H9 (cell line): ENCODE measurements at regions not wholly inside any gene's neighbourhood (a gene's known extent, or its start where the extent isn't known, plus 50 kb on each side); places are given as distances from the start of the nearest gene placed in this dataset.

Source experiments
- DNase-seq: peaks from one replicate; pipeline ENCODE4 v3.0.0-alpha.2; 2017
- H2AFZ ChIP-seq: one replicate; pipeline ENCODE4 v1.6.1; 2013; ENCODE audit warnings: mild to moderate bottlenecking, low read length, control low read depth, moderate library complexity
- H2AK5ac ChIP-seq: 2 replicates; pipeline ENCODE4 v1.6.1; 2013; ENCODE audit warnings: low read length, control low read depth, mixed read lengths; ENCODE audit not compliant: insufficient read length
- H2BK120ac ChIP-seq: one replicate; pipeline ENCODE4 v1.6.1; 2013; ENCODE audit warnings: low read depth, mild to moderate bottlenecking, low read length, control low read depth, inconsistent platforms; ENCODE audit not compliant: poor library complexity, severe bottlenecking
- H2BK12ac ChIP-seq: 2 replicates; pipeline ENCODE4 v1.6.1; 2013; ENCODE audit warnings: low read length, control low read depth, mixed read lengths, low read depth; ENCODE audit not compliant: insufficient read length
- H2BK15ac ChIP-seq: 2 replicates; pipeline ENCODE4 v1.6.1; 2013; ENCODE audit warnings: low read depth, low read length, control low read depth
- H2BK20ac ChIP-seq: one replicate; pipeline ENCODE4 v1.6.1; 2013; ENCODE audit warnings: low read depth, mild to moderate bottlenecking, low read length, control low read depth, inconsistent platforms; ENCODE audit not compliant: poor library complexity, severe bottlenecking
- H2BK5ac ChIP-seq: 2 replicates; pipeline ENCODE4 v1.6.1; 2013; ENCODE audit warnings: low read length, control low read depth, mixed read lengths; ENCODE audit not compliant: insufficient read length
- H3K14ac ChIP-seq: 2 replicates; pipeline ENCODE4 v1.6.1; 2013; ENCODE audit warnings: low read length, control low read depth; ENCODE audit not compliant: insufficient read depth
- H3K18ac ChIP-seq: 2 replicates; pipeline ENCODE4 v1.6.1; 2013; ENCODE audit warnings: low read depth, mild to moderate bottlenecking, mixed read lengths, low read length, control low read depth; ENCODE audit not compliant: insufficient read length
- H3K23ac ChIP-seq: 2 replicates; pipeline ENCODE4 v1.6.1; 2013; ENCODE audit warnings: low read length, control low read depth, mixed read lengths, low read depth; ENCODE audit not compliant: insufficient read length
- H3K23me2 ChIP-seq: 2 replicates; pipeline ENCODE4 v1.6.1; 2013; ENCODE audit warnings: low read depth, mild to moderate bottlenecking, mixed read lengths, low read length, control low read depth; ENCODE audit not compliant: insufficient read length, poor library complexity, severe bottlenecking
- H3K27ac ChIP-seq: 2 replicates; pipeline ENCODE4 v1.5.1; 2013; ENCODE audit warnings: low read length, control low read depth, mixed read lengths, low read depth; ENCODE audit not compliant: insufficient read length
- H3K27me3 ChIP-seq: 2 replicates; pipeline ENCODE4 v1.6.1; 2013; ENCODE audit warnings: low read length, control low read depth, inconsistent platforms; ENCODE audit not compliant: insufficient read depth
- H3K4ac ChIP-seq: 2 replicates; pipeline ENCODE4 v1.6.1; 2013; ENCODE audit warnings: low read depth, mild to moderate bottlenecking, control low read depth, inconsistent platforms, low read length, moderate library complexity
- H3K4me1 ChIP-seq: 2 replicates; pipeline ENCODE4 v1.6.1; 2013; ENCODE audit warnings: low read length, control low read depth, inconsistent platforms; ENCODE audit not compliant: insufficient read depth
- H3K4me2 ChIP-seq: 2 replicates; pipeline ENCODE4 v1.6.1; 2013; ENCODE audit warnings: low read length, control low read depth, mixed read lengths; ENCODE audit not compliant: insufficient read length, insufficient read depth
- H3K56ac ChIP-seq: 2 replicates; pipeline ENCODE4 v1.6.1; 2013; ENCODE audit warnings: low read depth, mild to moderate bottlenecking, mixed read lengths, low read length, control low read depth; ENCODE audit not compliant: insufficient read length
- H3K79me1 ChIP-seq: 2 replicates; pipeline ENCODE4 v1.6.1; 2013; ENCODE audit warnings: low read depth, mild to moderate bottlenecking, moderate library complexity, low read length, control low read depth, inconsistent platforms; ENCODE audit not compliant: insufficient read depth, poor library complexity, severe bottlenecking
- H3K79me2 ChIP-seq: 2 replicates; pipeline ENCODE4 v1.6.1; 2013; ENCODE audit warnings: low read length, control low read depth, inconsistent platforms; ENCODE audit not compliant: insufficient read depth
- H3K9ac ChIP-seq: 2 replicates; pipeline ENCODE4 v1.6.1; 2013; ENCODE audit warnings: low read length, control low read depth, mixed read lengths; ENCODE audit not compliant: insufficient read length; ENCODE audit errors: extremely low read depth
- H3K9me3 ChIP-seq: one replicate; pipeline ENCODE4 v1.6.1; 2013; ENCODE audit warnings: low read depth, low read length, inconsistent platforms; ENCODE audit not compliant: control insufficient read depth
- H3T11ph ChIP-seq: one replicate; pipeline ENCODE4 v1.6.1; 2013; ENCODE audit warnings: mild to moderate bottlenecking, low read length, control low read depth, inconsistent platforms
- H4K20me1 ChIP-seq: one replicate; pipeline ENCODE4 v1.6.1; 2013; ENCODE audit not compliant: control insufficient read depth, insufficient read length, insufficient read depth
- H4K5ac ChIP-seq: 2 replicates; pipeline ENCODE4 v1.6.1; 2013; ENCODE audit warnings: low read depth, mild to moderate bottlenecking, mixed read lengths, low read length, control low read depth; ENCODE audit not compliant: insufficient read length
- H4K8ac ChIP-seq: replicated peaks from 2 replicates; pipeline ENCODE4 v1.6.1; 2013; ENCODE audit warnings: low read length, control low read depth, mixed read lengths, low read depth; ENCODE audit not compliant: insufficient read length
- H4K91ac ChIP-seq: 2 replicates; pipeline ENCODE4 v1.6.1; 2013; ENCODE audit warnings: low read depth, mild to moderate bottlenecking, moderate library complexity, mixed read lengths, low read length, control low read depth; ENCODE audit not compliant: insufficient read length
- H3K27ac Mint-ChIP-seq, 3 experiments: 2 replicates in 2 of 3; 3 replicates in 1 of 3; pipeline ENCODE4 v1.8.0; 2020 to 2021; ENCODE audit warnings: mixed read lengths in 3 of 3, mild to moderate bottlenecking in 1 of 3, moderate library complexity in 1 of 3
- H3K27me3 Mint-ChIP-seq: 2 replicates; pipeline ENCODE4 v1.8.0; 2021; ENCODE audit warnings: low read depth, mild to moderate bottlenecking, moderate library complexity, mixed read lengths
- H3K36me3 Mint-ChIP-seq, 3 experiments: 2 replicates in 2 of 3; 3 replicates in 1 of 3; pipeline ENCODE4 v1.8.0; 2020 to 2021; ENCODE audit warnings: low read depth in 3 of 3, mixed read lengths in 3 of 3; ENCODE audit not compliant: insufficient read depth in 1 of 3
- H3K4me1 Mint-ChIP-seq, 2 experiments: 2 replicates each; pipeline ENCODE4 v1.8.0; 2020; ENCODE audit warnings: mixed read lengths in 2 of 2
- H3K4me3 Mint-ChIP-seq, 2 experiments: 2 replicates in 1 of 2; 3 replicates in 1 of 2; pipeline ENCODE4 v1.8.0; 2020 to 2021; ENCODE audit warnings: mild to moderate bottlenecking in 2 of 2, mixed read lengths in 2 of 2, moderate library complexity in 1 of 2
- H3K9me3 Mint-ChIP-seq, 2 experiments: 2 replicates in 1 of 2; 3 replicates in 1 of 2; pipeline ENCODE4 v1.8.0; 2020; ENCODE audit warnings: mild to moderate bottlenecking in 2 of 2, mixed read lengths in 2 of 2, moderate library complexity in 1 of 2
- WGBS: extraction: QIAGEN DNeasy Blood & Tissue Kit; methylation state at CpG from one replicate; pipeline ENCODE4 v1.1.7; 2013; ENCODE audit warnings: missing lambda C conversion rate, low lambda C conversion rate, mixed read lengths; ENCODE audit not compliant: insufficient read length; ENCODE audit errors: extremely low coverage; 5-methylcytosine and 5-hydroxymethylcytosine counted together
- TF ChIP-seq, protein P1 (sequence below): fragments of 200-600 bp; sonication (generic); conservative IDR thresholded peaks from 3 replicates; pipeline ENCODE4 v1.8.0; 2021; ENCODE audit warnings: antibody characterized with exemption, mild to moderate bottlenecking

DNA sequence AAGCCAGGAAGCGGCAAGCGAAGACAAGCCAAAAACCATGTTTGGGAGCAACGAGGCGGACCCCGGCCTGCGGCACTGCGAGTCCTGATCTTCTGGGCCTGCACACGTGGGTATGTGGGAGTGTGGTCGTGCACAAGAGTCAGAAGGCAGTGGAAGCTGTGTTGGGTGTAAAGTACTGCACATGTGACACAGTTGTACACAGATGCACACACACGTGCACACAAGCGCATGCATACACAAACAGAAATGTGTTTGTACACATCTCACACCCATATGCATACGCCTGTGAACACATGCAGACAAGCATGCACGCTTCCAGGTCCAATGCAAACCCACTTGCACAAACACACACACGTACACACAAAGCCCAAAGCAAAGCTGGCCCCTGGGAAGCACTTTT lies 52.6 kb upstream of the SLCO4A1 start:
- H3K4me3 Mint-ChIP-seq, result no peak overlapping the region

More for the DNA sequence above, 52.6 kb upstream of the SLCO4A1 start:
- H3K18ac ChIP-seq, result no peak overlapping the region
- H3K9ac ChIP-seq, result no peak overlapping the region
- no peak overlapping the region for H4K5ac ChIP-seq
- H3K27ac ChIP-seq, result no peak overlapping the region
- no peak overlapping the region for H3T11ph ChIP-seq
- H2BK20ac ChIP-seq, result no peak overlapping the region
- no peak overlapping the region for H2AFZ ChIP-seq
- H2AK5ac ChIP-seq, result no peak overlapping the region
- no peak overlapping the region for H3K4me2 ChIP-seq
- no peak overlapping the region for H3K27ac Mint-ChIP-seq
- no peaks in the 10 kb centered on the region for H3K23me2 ChIP-seq
- H3K27me3 Mint-ChIP-seq, result peaks cover 15% of the 10 kb centered on the region
- no peaks in the 10 kb centered on the region for H3K27me3 ChIP-seq
- no CpG with 5 or more reads among the region's 14 CpGs for WGBS
- H4K91ac ChIP-seq, result no peak overlapping the region
- H3K9me3 ChIP-seq, result no peaks in the 10 kb centered on the region
- H3K9me3 Mint-ChIP-seq, result peaks cover 0 to 2% of the 10 kb centered on the region in 2 experiments; a peak in 2 of 5 replicates
- no peak for DNase-seq
- no peak overlapping the region for H3K23ac ChIP-seq
- no peak overlapping the region for H3K14ac ChIP-seq
- no peaks in the 10 kb centered on the region for H3K4me1 Mint-ChIP-seq
- no peak overlapping the region for H3K4ac ChIP-seq
- no peaks in the 10 kb centered on the region for H3K79me1 ChIP-seq
- no peaks in the 10 kb centered on the region for H3K79me2 ChIP-seq
- H4K8ac ChIP-seq, result no peak overlapping the region
- H3K36me3 Mint-ChIP-seq, result no peaks in the 10 kb centered on the region
- no peaks in the 10 kb centered on the region for H4K20me1 ChIP-seq
- no peak overlapping the region for H2BK5ac ChIP-seq
- H3K56ac ChIP-seq, result no peak overlapping the region
- no peak overlapping the region for H2BK12ac ChIP-seq
- TF ChIP-seq, protein P1, sequence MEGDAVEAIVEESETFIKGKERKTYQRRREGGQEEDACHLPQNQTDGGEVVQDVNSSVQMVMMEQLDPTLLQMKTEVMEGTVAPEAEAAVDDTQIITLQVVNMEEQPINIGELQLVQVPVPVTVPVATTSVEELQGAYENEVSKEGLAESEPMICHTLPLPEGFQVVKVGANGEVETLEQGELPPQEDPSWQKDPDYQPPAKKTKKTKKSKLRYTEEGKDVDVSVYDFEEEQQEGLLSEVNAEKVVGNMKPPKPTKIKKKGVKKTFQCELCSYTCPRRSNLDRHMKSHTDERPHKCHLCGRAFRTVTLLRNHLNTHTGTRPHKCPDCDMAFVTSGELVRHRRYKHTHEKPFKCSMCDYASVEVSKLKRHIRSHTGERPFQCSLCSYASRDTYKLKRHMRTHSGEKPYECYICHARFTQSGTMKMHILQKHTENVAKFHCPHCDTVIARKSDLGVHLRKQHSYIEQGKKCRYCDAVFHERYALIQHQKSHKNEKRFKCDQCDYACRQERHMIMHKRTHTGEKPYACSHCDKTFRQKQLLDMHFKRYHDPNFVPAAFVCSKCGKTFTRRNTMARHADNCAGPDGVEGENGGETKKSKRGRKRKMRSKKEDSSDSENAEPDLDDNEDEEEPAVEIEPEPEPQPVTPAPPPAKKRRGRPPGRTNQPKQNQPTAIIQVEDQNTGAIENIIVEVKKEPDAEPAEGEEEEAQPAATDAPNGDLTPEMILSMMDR, result no peak
- no peaks in the 10 kb centered on the region for H3K4me1 ChIP-seq
- H2BK120ac ChIP-seq, result no peak overlapping the region
- no peak overlapping the region for H2BK15ac ChIP-seq
